ENCODE measurements at regions not wholly inside any gene's neighbourhood (a gene's known extent, or its start where the extent isn't known, plus 50 kb on each side); places are given as distances from the start of the nearest gene placed in this dataset.
"Not testable (repeated sequence)": the region's sequence is repeated elsewhere in the genome, so short reads cannot be mapped to it uniquely, and the experiment has no call there.

DNA sequence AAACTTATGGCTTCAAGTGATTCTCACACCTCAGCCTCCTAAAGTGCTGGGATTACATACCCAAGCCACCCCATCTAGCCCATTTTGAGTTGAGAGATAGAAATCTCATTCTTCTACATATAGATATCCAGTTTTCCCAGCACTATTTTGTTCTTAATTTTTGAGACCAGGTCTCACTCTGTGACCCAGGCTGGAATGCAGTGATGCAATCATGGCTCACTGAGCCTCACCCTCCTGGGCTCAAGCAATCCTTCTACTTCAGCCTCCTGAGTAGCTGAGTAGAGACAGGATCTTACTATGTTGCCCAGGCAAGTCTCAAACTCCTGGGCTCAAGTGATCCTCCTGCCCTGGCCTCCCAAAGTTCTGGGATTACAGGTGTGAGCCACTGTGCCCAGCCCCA, 60.9 kb upstream of the CTNNA1 start:
- Histone ChIP-seq H3K4me3 (no peak overlapping the region), H3K27me3 (no peaks in the 10 kb centered on the region), H3K9me3 (no peaks in the 10 kb centered on the region), H3K36me3 (ENCODE audit: low read depth, missing control alignments) (no peaks in the 10 kb centered on the region), H3K4me1 (no peaks in the 10 kb centered on the region), H3K27ac (no peak overlapping the region)
- intact Hi-C loops (cut with DNase I; ENCODE audit: low total_unique reads), result no loop called here
- DNase-seq, result no peak
- no peak for TF ChIP-seq POLR2A (IDR thresholded peaks at IDR 0.05)
- TF ChIP-seq, protein P1, sequence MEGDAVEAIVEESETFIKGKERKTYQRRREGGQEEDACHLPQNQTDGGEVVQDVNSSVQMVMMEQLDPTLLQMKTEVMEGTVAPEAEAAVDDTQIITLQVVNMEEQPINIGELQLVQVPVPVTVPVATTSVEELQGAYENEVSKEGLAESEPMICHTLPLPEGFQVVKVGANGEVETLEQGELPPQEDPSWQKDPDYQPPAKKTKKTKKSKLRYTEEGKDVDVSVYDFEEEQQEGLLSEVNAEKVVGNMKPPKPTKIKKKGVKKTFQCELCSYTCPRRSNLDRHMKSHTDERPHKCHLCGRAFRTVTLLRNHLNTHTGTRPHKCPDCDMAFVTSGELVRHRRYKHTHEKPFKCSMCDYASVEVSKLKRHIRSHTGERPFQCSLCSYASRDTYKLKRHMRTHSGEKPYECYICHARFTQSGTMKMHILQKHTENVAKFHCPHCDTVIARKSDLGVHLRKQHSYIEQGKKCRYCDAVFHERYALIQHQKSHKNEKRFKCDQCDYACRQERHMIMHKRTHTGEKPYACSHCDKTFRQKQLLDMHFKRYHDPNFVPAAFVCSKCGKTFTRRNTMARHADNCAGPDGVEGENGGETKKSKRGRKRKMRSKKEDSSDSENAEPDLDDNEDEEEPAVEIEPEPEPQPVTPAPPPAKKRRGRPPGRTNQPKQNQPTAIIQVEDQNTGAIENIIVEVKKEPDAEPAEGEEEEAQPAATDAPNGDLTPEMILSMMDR (IDR thresholded peaks at IDR 0.05), result no peak

DNA sequence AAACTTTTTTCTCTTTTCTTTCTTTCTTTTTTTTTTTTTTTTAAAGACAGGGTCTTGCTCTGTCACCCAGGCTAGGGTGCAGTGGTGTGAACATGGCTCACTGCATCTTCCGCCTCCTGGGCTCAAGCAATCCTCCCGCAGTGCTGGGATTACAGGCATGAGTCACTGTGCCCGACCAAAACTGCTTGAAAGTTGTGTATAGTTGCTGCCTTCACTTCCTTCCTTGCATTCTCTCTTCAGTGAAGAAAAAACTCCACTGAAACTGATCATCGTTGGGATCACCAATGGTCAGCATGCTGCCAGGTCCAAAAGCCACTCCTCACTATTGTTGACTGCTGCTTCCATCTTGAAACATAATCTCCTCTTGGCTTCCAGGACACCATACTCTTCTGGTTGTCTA, 66.6 kb upstream of the CTNNA1 start:
- no peak overlapping the region for H3K4me3 ChIP-seq
- intact Hi-C loops (cut with DNase I; ENCODE audit: low total_unique reads), result no loop called here
- no peak overlapping the region for H3K27ac ChIP-seq
- H3K9me3 ChIP-seq, result no peaks in the 10 kb centered on the region
- H3K4me1 ChIP-seq, result no peaks in the 10 kb centered on the region
- TF ChIP-seq POLR2A (IDR thresholded peaks at IDR 0.05), result no peak
- no peaks in the 10 kb centered on the region for H3K36me3 ChIP-seq (ENCODE audit: low read depth, missing control alignments)
- no peaks in the 10 kb centered on the region for H3K27me3 ChIP-seq
- 89 to 91% methylated on average over 4 of the region's 4 CpGs for WGBS, 2 donors
- no peak for DNase-seq

DNA sequence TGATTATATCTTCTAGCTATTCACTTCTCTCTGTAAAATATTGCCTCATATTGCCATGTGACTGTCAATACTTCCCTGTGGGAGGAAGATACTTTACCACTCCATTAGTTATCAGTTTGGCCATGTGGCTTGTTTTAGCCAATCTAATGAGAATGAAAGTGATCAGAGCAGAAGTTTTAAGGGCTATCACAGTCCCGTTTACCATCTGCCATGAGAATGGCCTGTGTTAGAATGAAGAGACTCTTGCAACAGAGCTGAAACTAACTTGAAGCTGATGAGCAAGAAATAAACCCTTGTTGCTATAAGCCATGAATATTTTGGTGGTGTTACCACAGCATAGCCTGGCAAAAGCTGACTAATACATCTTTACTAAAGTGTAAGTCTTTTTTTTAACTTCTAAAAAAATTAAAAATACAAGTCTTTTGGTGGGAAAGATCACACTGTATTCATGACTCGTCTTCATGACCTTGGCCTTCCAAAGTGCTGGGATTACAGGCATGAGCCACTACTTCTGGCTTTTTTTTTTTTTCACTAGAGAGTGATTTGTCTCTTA, 68.0 kb upstream of the CTNNA1 start:
- H3K4me1 ChIP-seq, result no peaks in the 10 kb centered on the region
- no peak overlapping the region for H3K27ac ChIP-seq
- no peaks in the 10 kb centered on the region for H3K27me3 ChIP-seq
- H3K9me3 ChIP-seq, result no peaks in the 10 kb centered on the region
- no peak for DNase-seq
- TF ChIP-seq, protein P1 (IDR thresholded peaks at IDR 0.05), result no peak
- TF ChIP-seq POLR2A (IDR thresholded peaks at IDR 0.05), result no peak
- no peaks in the 10 kb centered on the region for H3K36me3 ChIP-seq (ENCODE audit: low read depth, missing control alignments)
- intact Hi-C loops (cut with DNase I; ENCODE audit: low total_unique reads), result no loop called here
- H3K4me3 ChIP-seq, result no peak overlapping the region
- WGBS, 2 donors, result 38 to 48% methylated on average over 2 of the region's 2 CpGs

DNA sequence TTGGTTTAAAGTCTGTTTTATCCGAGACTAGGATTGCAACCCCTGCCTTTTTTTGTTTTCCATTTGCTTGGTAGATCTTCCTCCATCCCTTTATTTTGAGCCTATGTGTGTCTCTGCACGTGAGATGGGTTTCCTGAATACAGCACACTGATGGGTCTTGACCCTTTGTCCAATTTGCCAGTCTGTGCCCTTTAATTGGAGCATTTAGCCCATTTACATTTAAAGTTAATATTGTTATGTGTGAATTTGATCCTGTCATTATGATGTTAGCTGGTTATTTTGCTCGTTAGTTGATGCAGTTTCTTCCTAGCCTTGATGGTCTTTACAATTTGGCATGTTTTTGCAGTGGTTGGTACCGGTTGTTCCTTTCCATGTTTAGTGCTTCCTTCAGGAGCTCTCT, 70.8 kb upstream of the CTNNA1 start:
- H3K27me3 ChIP-seq; H3K4me1 ChIP-seq; H3K9me3 ChIP-seq; H3K36me3 ChIP-seq (ENCODE audit: low read depth, missing control alignments); H3K4me3 ChIP-seq; intact Hi-C loops (cut with DNase I; ENCODE audit: low total_unique reads); H3K27ac ChIP-seq; DNase-seq: not testable (repeated sequence)
- 65 to 86% methylated on average over 3 of the region's 4 CpGs for WGBS, 2 donors

DNA sequence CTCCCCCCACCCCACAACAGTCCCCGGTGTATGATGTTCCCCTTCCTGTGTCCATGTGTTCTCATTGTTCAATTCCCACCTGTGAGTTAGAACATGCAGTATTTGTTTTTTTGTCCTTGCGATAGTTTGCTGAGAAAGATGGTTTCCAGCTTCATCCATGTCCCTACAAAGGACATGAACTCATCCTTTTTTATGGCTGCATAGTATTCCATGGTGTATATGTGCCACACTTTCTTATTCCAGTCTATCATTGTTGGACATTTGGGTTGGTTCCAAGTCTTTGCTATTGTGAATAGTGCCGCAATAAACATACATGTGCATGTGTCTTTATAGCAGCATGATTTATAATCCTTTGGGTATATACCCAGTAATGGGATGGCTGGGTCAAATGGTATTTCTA, 74.4 kb upstream of the CTNNA1 start:
- DNase-seq; H3K4me1 ChIP-seq; intact Hi-C loops (cut with DNase I; ENCODE audit: low total_unique reads); H3K9me3 ChIP-seq; H3K36me3 ChIP-seq (ENCODE audit: low read depth, missing control alignments); H3K4me3 ChIP-seq; H3K27me3 ChIP-seq; H3K27ac ChIP-seq: not testable (repeated sequence)
- 95 to 98% methylated on average over 3 of the region's 3 CpGs for WGBS, 2 donors

DNA sequence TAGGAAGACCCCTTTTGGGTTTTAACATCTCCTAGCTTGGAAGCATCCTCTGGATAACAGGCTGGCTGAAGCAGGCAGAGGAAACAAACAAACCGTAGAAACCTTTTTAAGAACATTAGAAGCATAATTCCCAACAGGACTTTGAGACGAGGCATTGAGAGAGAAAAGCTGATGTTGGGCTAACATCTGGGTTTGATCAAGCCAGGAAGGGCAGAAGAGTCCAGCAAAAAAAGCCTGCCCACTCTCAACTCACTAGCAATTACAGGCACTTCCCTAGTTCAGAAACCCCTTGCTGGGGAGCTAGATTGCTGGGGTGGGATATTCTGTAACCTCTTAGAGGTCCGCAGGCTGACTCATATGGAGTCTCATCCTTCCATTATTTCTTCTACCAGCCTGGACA, 75.4 kb upstream of the CTNNA1 start:
- intact Hi-C loops (cut with DNase I; ENCODE audit: low total_unique reads), result no loop called here
- Histone ChIP-seq H3K4me1 (no peaks in the 10 kb centered on the region), H3K27ac (no peak overlapping the region), H3K36me3 (ENCODE audit: low read depth, missing control alignments) (no peaks in the 10 kb centered on the region), H3K4me3 (no peak overlapping the region), H3K27me3 (no peaks in the 10 kb centered on the region), H3K9me3 (no peaks in the 10 kb centered on the region)
- 64 to 71% methylated on average over 3 of the region's 3 CpGs for WGBS, 2 donors
- no peak for DNase-seq
- TF ChIP-seq, protein P1 (IDR thresholded peaks at IDR 0.05), result no peak
- no peak for TF ChIP-seq POLR2A (IDR thresholded peaks at IDR 0.05)
